Myocyte (in vitro differentiated cells): ENCODE measurements at regions not wholly inside any gene's neighbourhood (a gene's known extent, or its start where the extent isn't known, plus 50 kb on each side); places are given as distances from the start of the nearest gene placed in this dataset.

Source experiments
- DNase-seq: peaks from one replicate; pipeline ENCODE4 v3.0.0-alpha.2; 2012; ENCODE audit warnings: low read depth

DNA sequence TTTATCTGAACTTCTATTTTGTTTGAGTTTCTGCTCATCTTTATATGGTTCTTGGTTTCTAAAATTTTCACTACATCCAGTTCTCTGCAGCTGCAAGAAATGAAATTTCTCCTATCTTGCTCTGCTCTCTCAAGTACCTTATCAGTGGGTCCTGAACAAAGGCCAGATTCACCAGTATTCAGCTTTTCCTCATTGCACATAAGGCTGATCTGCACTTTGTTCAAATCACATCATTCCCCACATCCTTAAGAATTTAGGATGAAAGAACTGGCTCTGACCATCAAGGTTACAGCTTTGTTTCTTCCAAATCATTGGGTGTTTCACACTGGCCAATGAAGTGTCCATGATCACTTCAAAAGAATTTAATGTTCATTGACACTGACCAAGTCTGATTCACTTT lies 211.4 kb downstream of the GRIN2B start:
- DNase-seq = no peak

GRCh38 chr12:13769273-13769672 lies 212.1 kb downstream of the GRIN2B start:
- no peak for DNase-seq

GRCh38 chr12:13764748-13765147 lies 216.7 kb downstream of the GRIN2B start:
- DNase-seq = no peak

- DNase-seq = no peak
Observed at GRCh38 chr12:13749389-13749788, 232.0 kb downstream of the GRIN2B start.

DNA sequence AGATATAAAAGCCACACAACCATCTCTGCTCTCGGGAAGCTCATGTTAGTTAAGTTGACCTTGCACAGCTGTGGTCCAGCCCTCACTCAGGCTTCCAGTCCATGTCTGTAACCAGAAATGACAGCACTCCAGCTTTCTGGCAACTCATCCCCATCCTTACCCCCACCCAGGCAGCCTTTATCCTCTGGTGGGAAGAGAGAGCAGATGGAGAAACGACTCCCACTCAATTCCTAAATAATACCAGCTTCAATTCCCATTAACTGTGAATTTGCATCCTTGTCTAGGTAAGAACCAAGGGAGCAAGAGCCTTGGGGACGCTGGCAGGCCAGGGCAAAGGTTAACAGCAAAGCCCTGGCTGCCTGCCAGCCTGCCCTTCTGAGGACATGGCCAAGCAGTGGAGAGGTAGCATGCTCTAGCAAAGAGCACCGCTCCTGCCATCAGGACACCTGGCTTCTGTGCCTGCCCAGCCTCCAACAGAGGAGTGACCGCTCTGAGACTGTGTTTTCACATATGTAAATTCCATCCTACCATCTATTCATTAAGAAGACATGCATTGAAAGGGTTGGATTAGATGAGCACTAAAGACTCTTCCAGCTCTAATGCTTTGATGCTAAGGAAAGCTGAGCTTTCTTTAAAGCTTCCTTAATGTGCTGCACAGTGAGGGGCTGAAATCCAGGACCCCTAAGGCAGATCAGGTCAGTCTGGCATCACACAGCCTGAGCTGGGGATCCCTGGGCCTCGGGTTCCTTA lies 236.1 kb downstream of the GRIN2B start:
- DNase-seq = no peak

DNA sequence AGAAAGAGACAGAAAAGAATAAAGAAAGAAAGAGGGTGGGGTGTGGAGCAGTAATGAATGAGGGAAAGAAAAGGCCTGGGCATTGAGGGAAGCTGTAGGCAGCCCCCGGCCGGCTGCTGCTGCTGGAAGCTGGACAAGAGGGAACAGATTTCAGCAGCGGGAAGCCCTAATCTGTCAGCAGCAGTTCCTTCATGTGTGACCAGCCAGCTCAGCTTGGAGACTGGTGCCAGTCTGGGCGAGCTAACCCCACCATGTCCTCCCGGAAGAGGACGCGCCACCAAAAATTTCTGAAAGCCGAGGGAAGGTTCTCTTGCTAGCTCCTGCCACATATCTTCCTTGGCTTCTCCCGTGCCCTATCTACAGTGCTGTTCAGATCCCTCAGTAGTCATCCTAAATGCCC lies 236.8 kb downstream of the GRIN2B start:
- no peak for DNase-seq

DNA sequence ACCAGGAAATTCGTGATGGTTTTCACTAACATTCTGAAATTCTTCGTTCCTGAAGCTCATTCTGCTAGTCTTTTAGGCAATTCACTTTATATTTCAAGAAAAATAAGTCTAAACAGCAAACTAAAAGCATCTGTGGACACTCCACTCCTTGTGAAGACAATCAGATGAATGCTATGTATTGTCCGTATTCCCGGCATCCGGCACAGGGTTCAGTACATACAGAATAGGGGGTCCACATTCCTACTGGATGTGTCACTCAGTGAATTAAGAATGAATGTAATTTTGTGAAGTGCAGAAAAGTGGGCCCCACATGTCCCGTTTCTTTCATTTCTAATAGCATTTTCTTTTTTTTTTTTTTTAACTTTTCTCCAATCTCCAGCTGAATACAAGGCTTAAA lies 241.3 kb downstream of the GRIN2B start:
- DNase-seq = no peak

DNA sequence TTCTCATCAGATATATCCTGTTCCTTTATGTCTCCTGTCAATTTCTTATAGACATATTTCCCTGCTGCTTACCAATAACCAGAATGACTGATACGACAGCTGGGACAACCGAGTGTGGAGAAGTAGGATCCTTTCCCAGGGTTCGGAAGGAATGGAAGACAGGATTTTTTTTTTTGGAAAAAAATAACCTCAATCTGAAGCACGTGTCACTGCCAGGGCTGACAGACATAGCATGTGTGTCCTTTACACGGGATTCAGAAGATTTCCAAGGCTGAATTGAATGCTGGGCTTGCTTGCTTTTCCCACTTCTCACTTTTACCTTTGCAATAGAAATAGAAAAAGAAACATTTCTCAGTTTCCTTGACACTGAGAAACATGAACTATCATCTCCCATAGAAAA lies 245.7 kb downstream of the GRIN2B start:
- DNase-seq = no peak

DNA sequence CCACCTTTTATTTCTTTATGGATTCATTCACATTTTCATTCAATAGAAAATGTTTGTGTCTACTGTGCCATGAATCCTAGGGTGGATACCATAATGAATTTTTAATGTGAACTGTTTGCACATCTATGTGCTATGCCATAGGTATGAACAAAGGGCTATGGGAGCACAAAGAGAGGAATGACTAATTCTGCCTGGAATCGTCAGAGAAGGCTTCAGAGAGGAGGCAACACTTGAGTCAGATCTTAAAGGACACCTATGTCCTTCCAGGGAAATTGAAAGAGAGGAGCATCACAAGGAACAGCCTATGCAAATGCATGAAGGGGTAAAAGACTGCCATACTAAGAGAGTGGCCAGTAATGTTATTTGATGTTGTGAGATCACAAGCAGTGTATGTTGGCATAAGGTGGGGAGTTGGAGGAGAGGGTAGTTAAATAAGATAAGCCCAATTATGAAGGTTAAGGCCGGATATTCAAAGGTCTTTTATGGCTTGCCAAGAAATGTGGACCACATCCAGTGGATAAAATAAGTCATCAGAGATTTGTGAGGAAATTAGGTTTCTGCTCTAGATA lies 246.7 kb downstream of the GRIN2B start:
- DNase-seq = no peak

DNA sequence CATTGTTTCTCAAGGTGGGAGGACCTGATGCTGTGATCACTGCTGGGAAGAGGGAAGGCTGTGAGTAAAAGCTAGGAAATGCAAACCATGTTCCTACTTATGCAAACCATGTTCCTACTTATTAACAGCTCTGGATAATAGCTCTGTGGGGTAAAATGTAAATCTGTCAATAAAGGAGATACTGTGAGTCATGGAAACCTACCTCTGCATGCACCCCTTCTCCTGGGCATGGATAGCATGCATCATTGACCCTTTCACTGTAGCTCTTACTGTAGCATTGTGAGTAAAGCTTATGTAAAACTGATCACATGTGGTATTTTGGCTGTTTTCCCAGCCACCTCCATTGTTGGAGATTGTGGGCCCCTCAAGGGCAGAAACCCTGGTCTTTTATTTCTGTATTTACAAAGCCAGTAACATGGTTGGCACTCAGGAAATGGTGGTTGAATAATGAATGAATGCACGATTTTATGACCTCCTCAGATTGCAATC lies 253.7 kb downstream of the GRIN2B start:
- no peak for DNase-seq

- no peak for DNase-seq
Observed at GRCh38 chr12:13725049-13725448, 256.4 kb downstream of the GRIN2B start.

- DNase-seq = no peak
Observed at GRCh38 chr12:13724136-13724535, 257.3 kb downstream of the GRIN2B start.

DNA sequence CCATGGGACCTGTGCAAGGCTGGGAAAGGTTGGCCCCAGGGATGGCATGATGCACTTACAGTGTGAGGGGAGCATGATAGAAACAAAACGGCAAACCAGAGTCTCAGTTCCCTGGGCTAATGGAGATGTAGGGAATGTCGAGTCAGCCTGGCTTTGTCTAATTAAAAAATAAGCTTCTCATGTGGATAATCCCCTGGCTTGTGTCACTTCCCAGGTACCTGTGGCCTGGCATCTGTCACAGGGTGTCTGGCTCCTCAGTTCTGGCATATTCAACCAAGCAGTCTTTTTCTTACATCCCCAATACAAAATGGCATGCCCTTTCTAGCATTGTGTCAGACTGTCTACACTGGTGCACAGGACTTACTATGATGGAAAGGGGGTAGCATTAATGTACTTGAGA lies 261.4 kb downstream of the GRIN2B start:
- no peak for DNase-seq

DNA sequence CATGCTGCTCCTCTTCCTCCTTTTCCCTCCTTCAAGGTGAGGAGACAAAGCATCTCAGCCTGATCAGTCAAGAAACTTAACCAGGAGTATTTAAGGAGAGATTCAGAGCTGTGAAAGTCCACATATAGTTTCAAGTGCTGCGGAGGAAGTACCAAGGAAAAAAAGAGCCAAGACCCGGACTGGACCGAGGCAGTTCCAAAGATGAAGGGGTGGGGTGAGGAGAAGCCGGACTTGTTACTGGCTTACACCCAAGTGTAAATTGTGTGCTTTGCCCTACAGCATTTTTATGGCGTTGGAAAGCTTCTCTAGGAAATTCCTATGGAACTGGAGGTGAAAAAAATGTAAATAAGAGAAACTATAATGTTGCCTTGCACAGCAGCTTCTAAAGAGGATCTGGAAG lies 263.1 kb downstream of the GRIN2B start:
- no peak for DNase-seq

GRCh38 chr12:13716119-13716518 lies 265.3 kb downstream of the GRIN2B start:
- no peak for DNase-seq

GRCh38 chr12:13713556-13714410 lies 267.6 kb downstream of the GRIN2B start:
- no peak for DNase-seq

DNA sequence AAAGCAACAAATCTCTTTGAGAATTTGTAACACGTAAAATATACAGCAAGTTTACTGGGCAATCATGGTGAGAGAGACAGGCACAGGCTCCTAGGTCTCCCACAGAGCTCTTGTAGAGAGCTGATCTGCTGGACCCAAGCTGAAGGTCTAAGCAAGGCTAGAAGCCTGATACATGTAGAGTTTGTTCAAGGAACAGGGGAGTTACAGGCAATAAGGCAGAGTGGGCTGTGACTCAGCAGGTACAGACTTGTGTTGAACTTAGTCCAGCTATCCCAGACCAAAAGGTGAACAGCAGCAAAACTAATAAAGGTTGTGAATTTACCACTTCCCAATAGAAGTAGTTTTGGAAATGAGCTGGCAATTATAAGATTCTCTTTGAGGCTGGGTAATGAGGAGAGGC lies 273.6 kb downstream of the GRIN2B start:
- no peak for DNase-seq

DNA sequence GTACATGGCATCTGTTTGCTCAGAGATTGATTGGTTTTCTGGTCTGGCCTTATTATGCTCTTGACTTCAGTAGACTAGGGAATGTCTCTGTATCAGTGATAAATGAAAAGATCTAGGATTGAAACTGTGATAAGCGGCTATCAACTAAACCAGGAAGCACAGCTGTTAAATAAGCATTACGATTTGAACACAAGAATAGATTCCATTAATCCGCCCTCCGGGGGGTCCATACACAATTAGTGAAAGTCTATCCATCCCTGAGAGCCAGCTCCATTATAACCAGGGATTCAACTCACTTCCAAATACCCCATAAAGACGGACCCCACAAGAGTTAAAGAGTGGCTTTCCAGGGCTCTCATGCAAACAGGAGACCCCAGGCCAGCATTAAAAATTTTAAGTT lies 279.0 kb downstream of the GRIN2B start:
- DNase-seq = no peak

- no peak for DNase-seq
Observed at GRCh38 chr12:13701502-13701901, 279.9 kb downstream of the GRIN2B start.

GRCh38 chr12:13697973-13698372 lies 283.4 kb downstream of the GRIN2B start:
- no peak for DNase-seq

GRCh38 chr12:13695781-13696180 lies 285.6 kb downstream of the GRIN2B start:
- no peak for DNase-seq

GRCh38 chr12:13692332-13692731 lies 289.1 kb downstream of the GRIN2B start:
- no peak for DNase-seq
